ENCODE measurements at regions not wholly inside any gene's neighbourhood (a gene's known extent, or its start where the extent isn't known, plus 50 kb on each side); places are given as distances from the start of the nearest gene placed in this dataset.

GRCh38 chr1:214215583-214215982, 65.4 kb upstream of the SMYD2 start (continued):
- no peak for TF ChIP-seq ARNTL (CRISPR knock-in tag; IDR thresholded peaks at IDR 0.05; ENCODE audit: borderline replicate concordance, low read depth)
- TF ChIP-seq GLIS3 (CRISPR knock-in tag; IDR thresholded peaks at IDR 0.05), result no peak
- no peak for TF ChIP-seq ZNF565 (CRISPR knock-in tag; conservative IDR thresholded peaks at IDR 0.05; ENCODE audit: low read depth)
- TF ChIP-seq CSRNP3 (CRISPR knock-in tag; IDR thresholded peaks at IDR 0.05), result no peak

GRCh38 chr1:214216021-214216420, 64.9 kb upstream of the SMYD2 start:
- no peak for ATAC-seq

DNA sequence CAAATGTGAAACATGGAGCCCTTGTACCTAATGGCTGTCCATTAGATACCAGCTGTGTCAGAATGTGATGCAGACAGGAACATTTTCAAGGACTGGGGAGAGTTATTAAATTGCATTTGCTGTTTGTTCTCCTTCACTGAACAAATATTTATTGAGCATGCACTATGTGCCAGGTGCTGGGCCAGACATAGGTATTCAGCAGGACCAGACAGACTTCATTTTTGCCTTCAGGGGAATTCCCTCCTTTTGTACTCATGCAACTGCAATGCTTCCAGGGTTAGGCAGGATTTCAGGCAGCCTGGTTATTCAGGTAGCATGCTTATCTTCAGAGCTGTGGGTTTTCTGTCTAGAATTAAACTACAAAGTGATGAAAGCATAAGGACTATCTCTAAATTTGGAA, 64.2 kb upstream of the SMYD2 start:
- ATAC-seq, result no peak
- no peak for TF ChIP-seq CSRNP3 (CRISPR knock-in tag; IDR thresholded peaks at IDR 0.05)
- TF ChIP-seq ESRRG (CRISPR knock-in tag; IDR thresholded peaks at IDR 0.05), result no peak
- TF ChIP-seq CREB5 (CRISPR knock-in tag; IDR thresholded peaks at IDR 0.05; ENCODE audit: low read depth), result no peak
- no peak for TF ChIP-seq CSDC2 (CRISPR knock-in tag; IDR thresholded peaks at IDR 0.05)
- TF ChIP-seq PPARA (CRISPR knock-in tag; IDR thresholded peaks at IDR 0.05; ENCODE audit: borderline replicate concordance), result no peak
- TF ChIP-seq TCF4 (CRISPR knock-in tag; IDR thresholded peaks at IDR 0.05; ENCODE audit: borderline replicate concordance), result no peak

More at GRCh38 chr1:214216021-214216420, 64.9 kb upstream of the SMYD2 start:
- no peak for TF ChIP-seq BACH2 (CRISPR knock-in tag; IDR thresholded peaks at IDR 0.05; ENCODE audit: borderline replicate concordance)
- no peak for TF ChIP-seq ZC3H10 (CRISPR knock-in tag; IDR thresholded peaks at IDR 0.05)
- no peak for TF ChIP-seq ZNF8 (CRISPR knock-in tag; IDR thresholded peaks at IDR 0.05)
- no peak for TF ChIP-seq ARNTL (CRISPR knock-in tag; IDR thresholded peaks at IDR 0.05; ENCODE audit: borderline replicate concordance, low read depth)
- TF ChIP-seq SNAI2 (CRISPR knock-in tag; IDR thresholded peaks at IDR 0.05), result no peak
- no peak for TF ChIP-seq ZNF565 (CRISPR knock-in tag; conservative IDR thresholded peaks at IDR 0.05; ENCODE audit: low read depth)
- no peak for TF ChIP-seq CREB5 (CRISPR knock-in tag; IDR thresholded peaks at IDR 0.05; ENCODE audit: low read depth)
- TF ChIP-seq RARB (CRISPR knock-in tag; IDR thresholded peaks at IDR 0.05), result no peak
- TF ChIP-seq PATZ1 (CRISPR knock-in tag; IDR thresholded peaks at IDR 0.05; ENCODE audit: borderline replicate concordance), result no peak
- TF ChIP-seq ISL1 (CRISPR knock-in tag; IDR thresholded peaks at IDR 0.05), result no peak
- no peak for TF ChIP-seq CSDC2 (CRISPR knock-in tag; IDR thresholded peaks at IDR 0.05)

- no peak for ATAC-seq
- TF ChIP-seq PPARA (CRISPR knock-in tag; IDR thresholded peaks at IDR 0.05; ENCODE audit: borderline replicate concordance), result no peak
- no peak for TF ChIP-seq ZFP30 (CRISPR knock-in tag; IDR thresholded peaks at IDR 0.05)
- TF ChIP-seq TOX (CRISPR knock-in tag; IDR thresholded peaks at IDR 0.05; ENCODE audit: borderline replicate concordance), result no peak
- no peak for TF ChIP-seq CSRNP3 (CRISPR knock-in tag; IDR thresholded peaks at IDR 0.05)
- no peak for TF ChIP-seq ESRRG (CRISPR knock-in tag; IDR thresholded peaks at IDR 0.05)
- TF ChIP-seq, protein P1, sequence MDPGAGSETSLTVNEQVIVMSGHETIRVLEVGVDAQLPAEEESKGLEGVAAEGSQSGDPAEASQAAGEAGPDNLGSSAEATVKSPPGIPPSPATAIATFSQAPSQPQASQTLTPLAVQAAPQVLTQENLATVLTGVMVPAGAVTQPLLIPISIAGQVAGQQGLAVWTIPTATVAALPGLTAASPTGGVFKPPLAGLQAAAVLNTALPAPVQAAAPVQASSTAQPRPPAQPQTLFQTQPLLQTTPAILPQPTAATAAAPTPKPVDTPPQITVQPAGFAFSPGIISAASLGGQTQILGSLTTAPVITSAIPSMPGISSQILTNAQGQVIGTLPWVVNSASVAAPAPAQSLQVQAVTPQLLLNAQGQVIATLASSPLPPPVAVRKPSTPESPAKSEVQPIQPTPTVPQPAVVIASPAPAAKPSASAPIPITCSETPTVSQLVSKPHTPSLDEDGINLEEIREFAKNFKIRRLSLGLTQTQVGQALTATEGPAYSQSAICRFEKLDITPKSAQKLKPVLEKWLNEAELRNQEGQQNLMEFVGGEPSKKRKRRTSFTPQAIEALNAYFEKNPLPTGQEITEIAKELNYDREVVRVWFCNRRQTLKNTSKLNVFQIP (CRISPR knock-in tag; IDR thresholded peaks at IDR 0.05; ENCODE audit: borderline replicate concordance, low read depth), result no peak
- no peak for TF ChIP-seq PATZ1 (CRISPR knock-in tag; IDR thresholded peaks at IDR 0.05; ENCODE audit: borderline replicate concordance)
- no peak for TF ChIP-seq RARB (CRISPR knock-in tag; IDR thresholded peaks at IDR 0.05)
- TF ChIP-seq TSHZ2 (CRISPR knock-in tag; IDR thresholded peaks at IDR 0.05), result no peak
Measured at GRCh38 chr1:214219902-214220301, 61.1 kb upstream of the SMYD2 start.

All from SK-N-SH treated with all-trans-retinoic acid at 6 μM for 48 hours (cell line).